Endometrium (tissue), 2 donors: ENCODE measurements at regions not wholly inside any gene's neighbourhood (a gene's known extent, or its start where the extent isn't known, plus 50 kb on each side); places are given as distances from the start of the nearest gene placed in this dataset.
"Not testable (repeated sequence)": the region's sequence is repeated elsewhere in the genome, so short reads cannot be mapped to it uniquely, and the experiment has no call there.

Experiments used
- FAIRE-seq: peaks from 2 replicates; lab custom pipeline; 2012; peaks lifted over from hg19 to GRCh38; lab: Jason Lieb, UNC
- donor health status: control.
- donor health status: control.

- FAIRE-seq: no peak
These were observed 757.5 kb upstream of the TMEFF2 start for GRCh38 chr2:192952245-192952644.

- FAIRE-seq: no peak
These were observed 753.6 kb upstream of the TMEFF2 start for GRCh38 chr2:192948316-192948715.

- FAIRE-seq: no peak
These were observed 752.6 kb upstream of the TMEFF2 start for GRCh38 chr2:192947352-192947751.

DNA sequence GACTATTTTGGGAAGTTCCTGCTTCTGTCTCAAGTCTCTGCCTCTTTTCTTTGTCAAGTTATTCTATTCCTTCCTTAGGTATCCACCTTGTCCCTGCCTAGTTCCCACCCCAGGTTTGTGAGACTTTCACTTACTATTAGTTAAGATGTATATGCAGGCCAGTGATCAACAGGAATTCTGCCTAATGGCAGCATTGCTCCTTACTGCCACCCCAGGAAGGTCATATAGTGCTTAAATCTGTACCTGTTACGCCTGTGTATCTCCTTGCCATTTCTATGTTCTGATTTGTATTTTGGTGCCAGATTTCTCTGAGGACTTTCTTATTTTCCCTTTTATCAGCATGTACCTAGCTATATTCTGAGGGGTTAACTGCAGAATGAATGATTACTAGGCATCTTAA, 746.0 kb upstream of the TMEFF2 start:
- no peak for FAIRE-seq

- no peak for FAIRE-seq
These were observed 737.6 kb upstream of the TMEFF2 start for GRCh38 chr2:192932376-192932775.

DNA sequence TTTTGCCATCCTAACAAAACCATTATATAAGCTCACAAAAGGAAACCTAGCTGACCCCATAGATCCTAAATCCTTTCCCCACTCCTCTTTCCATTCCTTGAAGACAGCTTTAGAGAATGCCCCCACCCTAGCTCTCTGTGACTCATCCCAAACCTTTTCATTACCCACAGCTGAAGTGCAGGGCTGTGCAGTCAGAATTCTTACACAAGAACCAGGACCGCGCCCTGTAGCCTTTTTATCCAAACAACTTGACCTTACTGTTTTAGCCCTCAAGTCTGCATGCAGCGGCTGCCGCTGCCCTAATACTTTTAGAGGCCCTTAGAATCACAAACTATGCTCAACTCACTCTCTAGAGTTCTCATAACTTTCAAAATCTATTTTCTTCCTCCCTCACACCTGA, 726.9 kb upstream of the TMEFF2 start:
- not testable (repeated sequence) for FAIRE-seq

DNA sequence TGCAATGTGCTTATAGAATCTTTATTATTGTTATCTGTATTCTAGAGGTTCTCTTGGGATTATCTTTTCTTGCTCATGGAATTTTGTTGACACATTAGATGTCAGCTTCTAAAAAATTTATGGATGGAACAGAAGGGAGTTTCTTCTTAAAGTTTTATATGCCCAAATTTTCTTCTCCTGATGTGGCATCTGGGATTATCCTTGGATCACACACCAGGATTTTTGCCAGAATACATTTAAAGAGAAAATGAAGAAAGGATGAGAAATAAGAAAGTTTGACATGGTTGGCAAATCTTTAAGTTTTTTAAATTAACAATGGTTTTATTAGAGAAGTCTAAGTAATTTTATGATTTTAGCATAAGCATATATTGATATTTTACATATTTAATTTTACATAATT, 706.7 kb upstream of the TMEFF2 start:
- no peak for FAIRE-seq

DNA sequence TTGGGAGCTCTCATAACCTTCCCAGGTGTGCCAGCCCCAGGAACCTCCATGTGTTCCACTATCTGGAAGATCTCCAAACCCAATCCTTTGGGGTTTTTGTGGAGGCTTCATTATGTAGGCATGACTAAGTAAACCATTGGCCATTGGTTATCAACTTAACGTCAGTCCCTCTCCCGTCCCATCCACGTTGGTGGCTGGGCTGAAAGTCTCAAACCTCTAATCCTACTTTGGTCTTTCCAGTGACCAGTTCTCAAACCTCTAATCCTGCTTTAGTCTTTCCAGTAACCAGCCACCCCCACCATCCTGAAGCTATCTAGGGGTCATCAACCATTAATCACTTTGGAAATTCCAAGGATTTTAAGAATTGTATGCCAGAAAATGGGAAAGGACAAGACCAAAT, 704.7 kb upstream of the TMEFF2 start:
- no peak for FAIRE-seq

DNA sequence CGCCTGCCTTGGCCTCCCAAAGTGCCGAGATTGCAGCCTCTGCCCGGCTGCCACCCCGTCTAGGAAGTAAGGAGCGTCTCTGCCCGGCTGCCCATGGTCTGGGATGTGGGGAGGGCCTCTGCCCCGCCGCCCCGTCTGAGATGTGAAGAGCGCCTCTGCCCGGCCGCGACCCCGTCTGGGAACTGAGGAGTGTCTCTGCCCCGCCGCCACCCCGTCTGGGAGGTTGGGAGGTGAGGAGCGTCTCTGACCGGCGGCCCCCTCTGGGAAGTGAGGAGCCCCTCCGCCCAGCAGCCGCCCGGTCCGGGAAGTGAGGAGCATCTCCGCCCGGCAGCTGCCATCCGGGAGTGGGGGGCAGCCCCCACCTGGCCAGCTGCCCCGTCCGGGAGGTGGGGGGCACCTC, 699.2 kb upstream of the TMEFF2 start:
- FAIRE-seq: not testable (repeated sequence)

- FAIRE-seq: no peak
These were observed 693.4 kb upstream of the TMEFF2 start for GRCh38 chr2:192888109-192888508.

DNA sequence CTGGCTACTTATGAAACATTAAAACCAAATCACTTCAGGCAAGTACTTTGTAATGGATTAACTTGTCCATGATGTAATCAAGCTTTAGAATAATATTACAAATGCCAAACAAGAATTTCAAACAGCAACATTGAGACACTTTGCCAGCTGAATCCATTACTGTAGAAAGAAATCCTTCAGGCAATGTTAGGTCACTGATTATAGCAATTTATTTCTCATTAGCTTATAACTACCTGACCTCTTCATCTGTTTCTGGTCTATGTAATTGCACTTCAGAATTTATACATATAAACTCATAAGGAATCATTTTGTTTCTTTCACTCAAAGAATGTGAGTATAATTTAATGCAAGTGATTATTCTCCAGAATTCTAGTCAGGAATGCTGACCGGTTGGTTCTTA, 692.6 kb upstream of the TMEFF2 start:
- FAIRE-seq: no peak

DNA sequence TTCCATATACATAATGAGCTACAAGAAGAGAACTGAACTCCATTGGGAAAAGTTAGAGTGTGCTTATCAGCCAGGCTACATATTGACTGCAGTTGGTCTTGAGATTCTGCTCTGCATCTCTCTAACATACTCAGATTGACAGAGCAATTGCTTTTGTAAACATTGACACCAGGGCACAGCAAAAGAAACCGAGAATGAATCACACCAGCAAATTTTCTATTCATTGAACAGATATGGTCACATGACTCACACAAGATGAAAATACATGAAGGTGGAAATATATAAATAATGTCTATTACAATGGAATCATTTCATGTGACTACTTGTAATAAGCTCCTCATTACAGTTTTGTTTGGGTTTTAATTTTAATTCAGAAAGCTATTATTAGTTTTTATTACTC, 691.9 kb upstream of the TMEFF2 start:
- FAIRE-seq: no peak

GRCh38 chr2:192885569-192886160, 690.9 kb upstream of the TMEFF2 start:
- no peak for FAIRE-seq

DNA sequence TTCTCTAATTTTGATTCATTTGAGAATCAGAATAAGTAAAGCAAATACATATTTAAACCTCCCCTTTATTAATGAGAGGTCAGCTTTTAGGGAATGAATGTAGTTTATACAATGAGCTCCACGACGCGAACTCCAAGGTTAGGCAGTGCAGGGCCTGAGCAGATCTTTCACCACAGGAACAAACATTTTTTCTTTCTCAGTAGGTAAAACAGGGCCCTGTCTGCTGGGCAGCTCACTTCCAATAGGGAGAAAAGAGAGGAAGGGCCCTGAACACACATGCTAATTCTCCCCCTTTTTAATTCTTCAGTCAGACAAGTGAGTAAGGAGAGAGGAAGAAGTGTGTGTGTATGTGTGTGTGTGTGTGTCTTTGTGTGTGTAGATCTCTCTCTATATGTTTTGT, 682.4 kb upstream of the TMEFF2 start:
- no peak for FAIRE-seq

DNA sequence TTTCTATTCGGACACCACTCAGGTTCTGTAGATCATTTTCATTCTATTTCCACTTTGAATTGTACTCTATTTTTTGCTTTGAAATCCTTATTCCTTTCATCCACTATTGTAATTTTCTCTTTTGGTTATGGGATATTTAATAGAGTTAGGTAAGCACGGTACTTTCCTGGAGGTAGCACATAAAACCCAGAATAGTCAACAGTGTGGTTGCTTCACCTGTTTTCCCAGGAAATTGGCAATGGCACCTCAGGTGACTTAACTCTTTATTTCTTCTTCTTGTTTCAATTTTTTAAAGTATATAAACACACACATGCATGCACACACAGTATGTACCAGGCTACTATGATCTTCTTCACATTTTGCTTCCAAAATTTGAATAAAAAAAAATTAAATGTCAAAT, 682.0 kb upstream of the TMEFF2 start:
- no peak for FAIRE-seq

DNA sequence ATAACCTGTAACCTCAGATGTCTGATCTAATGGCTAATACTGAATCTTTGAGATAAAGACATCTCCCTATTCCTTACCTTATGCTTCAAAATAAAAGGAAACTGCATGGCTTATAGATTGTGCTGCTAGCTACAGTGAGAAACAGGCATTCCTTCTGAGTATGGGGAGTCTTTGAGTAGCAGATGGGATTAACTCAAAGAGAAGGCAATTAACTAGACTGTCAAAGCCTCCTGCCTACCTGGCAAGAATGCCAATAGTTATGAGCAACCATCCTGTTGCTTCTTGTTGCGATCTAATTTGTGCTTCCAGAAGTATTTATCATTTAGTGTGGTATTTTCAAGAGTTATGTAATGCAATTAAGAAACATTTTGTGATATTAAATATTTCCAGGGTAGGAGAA, 660.0 kb upstream of the TMEFF2 start:
- FAIRE-seq: no peak

DNA sequence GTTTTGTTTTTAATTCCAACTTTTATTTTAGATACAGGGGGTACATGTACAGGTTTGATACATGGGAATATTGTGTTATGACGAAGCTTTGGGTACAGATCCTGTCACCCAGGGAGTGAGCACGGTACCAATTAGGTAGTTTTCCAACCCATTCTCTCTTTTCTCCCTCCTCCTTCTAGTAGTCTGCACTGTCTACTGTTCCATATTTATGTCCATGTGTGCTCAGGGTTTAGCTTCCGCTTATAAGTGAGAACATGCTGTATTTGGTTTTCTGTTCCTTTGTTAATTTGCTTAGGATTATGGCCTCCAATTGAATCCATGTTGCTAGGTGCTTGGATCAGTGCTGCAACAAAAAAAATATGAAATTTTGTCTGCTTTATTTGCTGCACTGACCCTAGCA, 659.3 kb upstream of the TMEFF2 start:
- no peak for FAIRE-seq

GRCh38 chr2:192828947-192829346, 634.2 kb upstream of the TMEFF2 start:
- no peak for FAIRE-seq

DNA sequence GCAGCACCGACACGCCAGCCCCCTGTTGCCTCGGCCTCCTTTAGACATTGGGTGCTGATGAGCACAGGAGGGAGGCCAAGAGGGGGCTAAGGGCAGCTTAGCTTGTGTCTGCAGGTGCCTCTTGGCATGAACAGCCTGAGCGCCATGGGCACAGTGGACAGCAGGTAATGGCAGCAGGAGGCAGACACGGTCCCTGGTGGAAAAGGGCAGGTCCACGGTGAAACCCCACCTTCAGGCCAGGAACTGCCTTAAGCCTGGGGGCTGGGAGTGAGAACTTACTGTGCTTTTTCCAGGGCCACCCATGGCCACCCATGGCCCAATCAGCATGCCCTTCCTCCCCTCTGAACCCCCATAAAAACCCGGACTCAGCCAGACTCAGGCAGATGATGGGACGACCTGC, 633.4 kb upstream of the TMEFF2 start:
- FAIRE-seq: no peak

- no peak for FAIRE-seq
These were observed 633.0 kb upstream of the TMEFF2 start for GRCh38 chr2:192827735-192828134.

- no peak for FAIRE-seq
These were observed 619.6 kb upstream of the TMEFF2 start for GRCh38 chr2:192814376-192814775.

GRCh38 chr2:192813341-192813740, 618.6 kb upstream of the TMEFF2 start:
- no peak for FAIRE-seq

DNA sequence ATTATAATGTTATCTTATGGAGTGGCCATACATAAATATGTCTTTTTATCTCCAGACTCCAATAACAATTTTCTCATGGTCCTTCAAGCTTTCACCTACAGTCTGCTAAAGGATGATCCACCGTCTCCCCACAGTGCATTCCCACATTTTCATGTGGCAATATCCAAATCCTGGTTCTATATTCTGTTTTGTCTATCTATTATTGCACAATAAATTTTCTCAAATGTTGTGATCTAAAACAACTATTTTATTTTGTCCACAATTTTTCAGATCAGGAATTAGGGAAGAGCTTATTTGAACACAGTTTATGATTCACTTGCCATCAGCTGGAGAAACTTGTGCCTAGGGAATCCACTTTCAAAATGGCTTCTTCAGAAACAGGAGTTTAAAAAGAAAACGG, 614.4 kb upstream of the TMEFF2 start:
- no peak for FAIRE-seq

- FAIRE-seq: no peak
These were observed 588.9 kb upstream of the TMEFF2 start for GRCh38 chr2:192783643-192784042.
